LNCAP (cell line): ENCODE measurements at regions not wholly inside any gene's neighbourhood (a gene's known extent, or its start where the extent isn't known, plus 50 kb on each side); places are given as distances from the start of the nearest gene placed in this dataset.

Experiments used
- CTCF ChIP-seq: fragments of 450-650 bp; IDR thresholded peaks from 2 replicates; pipeline ENCODE4 v1.5.1; 2017; ENCODE audit warnings: mild to moderate bottlenecking

- TF ChIP-seq CTCF: no peak
Measured at GRCh38 chr20:39795401-39796272, 833.5 kb downstream of the DHX35 start.

- TF ChIP-seq CTCF: no peak
Measured at GRCh38 chr20:39792334-39792733, 830.2 kb downstream of the DHX35 start.

- no peak for TF ChIP-seq CTCF
Measured at GRCh38 chr20:39789411-39789810, 827.3 kb downstream of the DHX35 start.

- TF ChIP-seq CTCF: no peak
Measured at GRCh38 chr20:39785252-39785917, 823.2 kb downstream of the DHX35 start.

GRCh38 chr20:39784693-39785092, 822.5 kb downstream of the DHX35 start:
- TF ChIP-seq CTCF: no peak

GRCh38 chr20:39778847-39779604, 816.9 kb downstream of the DHX35 start:
- no peak for TF ChIP-seq CTCF

- TF ChIP-seq CTCF: no peak
Measured at GRCh38 chr20:39778431-39778830, 816.3 kb downstream of the DHX35 start.
